Stimulated activated CD8-positive, alpha-beta memory T cell treated with anti-CD3 and anti-CD28 coated beads, Interleukin-15, amount 100 ng/mL, for 24 hours (primary cell): ENCODE measurements at regions not wholly inside any gene's neighbourhood (a gene's known extent, or its start where the extent isn't known, plus 50 kb on each side); places are given as distances from the start of the nearest gene placed in this dataset.

Source experiments
- DNase-seq: peaks from one replicate; pipeline ENCODE4 v3.0.0-alpha.2; 2020; ENCODE audit warnings: low read depth

- no peak for DNase-seq
Observed at GRCh38 chr9:18149471-18150011, 324.4 kb upstream of the ADAMTSL1 start.

GRCh38 chr9:18154661-18155060 is 319.3 kb upstream of the ADAMTSL1 start:
- DNase-seq = no peak

- no peak for DNase-seq
Observed at GRCh38 chr9:18159254-18159653, 314.7 kb upstream of the ADAMTSL1 start.

- no peak for DNase-seq
Observed at GRCh38 chr9:18163146-18163545, 310.8 kb upstream of the ADAMTSL1 start.

GRCh38 chr9:18167733-18168132 is 306.2 kb upstream of the ADAMTSL1 start:
- DNase-seq = no peak

GRCh38 chr9:18173923-18174322 is 300.0 kb upstream of the ADAMTSL1 start:
- DNase-seq = no peak

- DNase-seq = no peak
Observed at GRCh38 chr9:18182636-18183035, 291.3 kb upstream of the ADAMTSL1 start.

- no peak for DNase-seq
Observed at GRCh38 chr9:18183974-18184373, 290.0 kb upstream of the ADAMTSL1 start.

- DNase-seq = no peak
Observed at GRCh38 chr9:18184401-18184800, 289.6 kb upstream of the ADAMTSL1 start.

GRCh38 chr9:18185196-18185595 is 288.8 kb upstream of the ADAMTSL1 start:
- no peak for DNase-seq

GRCh38 chr9:18188971-18189370 is 285.0 kb upstream of the ADAMTSL1 start:
- no peak for DNase-seq

GRCh38 chr9:18189871-18190670 is 283.9 kb upstream of the ADAMTSL1 start:
- DNase-seq = no peak

GRCh38 chr9:18190671-18191374 is 283.1 kb upstream of the ADAMTSL1 start:
- no peak for DNase-seq

GRCh38 chr9:18194316-18194715 is 279.6 kb upstream of the ADAMTSL1 start:
- no peak for DNase-seq

- no peak for DNase-seq
Observed at GRCh38 chr9:18195223-18195622, 278.7 kb upstream of the ADAMTSL1 start.

GRCh38 chr9:18202924-18203323 is 271.0 kb upstream of the ADAMTSL1 start:
- DNase-seq = no peak

GRCh38 chr9:18207735-18208134 is 266.2 kb upstream of the ADAMTSL1 start:
- DNase-seq = no peak

GRCh38 chr9:18208166-18209059 is 265.5 kb upstream of the ADAMTSL1 start:
- DNase-seq = no peak

GRCh38 chr9:18215626-18216025 is 258.3 kb upstream of the ADAMTSL1 start:
- DNase-seq = no peak

GRCh38 chr9:18216376-18216775 is 257.6 kb upstream of the ADAMTSL1 start:
- no peak for DNase-seq

GRCh38 chr9:18228101-18228500 is 245.9 kb upstream of the ADAMTSL1 start:
- no peak for DNase-seq

GRCh38 chr9:18229992-18230676 is 243.8 kb upstream of the ADAMTSL1 start:
- no peak for DNase-seq
